Keratinocyte (primary cell): ENCODE measurements at regions not wholly inside any gene's neighbourhood (a gene's known extent, or its start where the extent isn't known, plus 50 kb on each side); places are given as distances from the start of the nearest gene placed in this dataset.
A peak's percentile ranks its signal among the peaks of the same experiment; 100 is the strongest.

ENCODE experiments used
- DNase-seq: peaks from one replicate; pipeline ENCODE4 v3.0.0-alpha.2; 2011; ENCODE audit warnings: low read depth, missing footprints, low spot score
- FAIRE-seq: peaks from 2 replicates; lab custom pipeline; 2011; peaks lifted over from hg19 to GRCh38; lab: Jason Lieb, UNC
- H2AFZ ChIP-seq: 2 replicates; pipeline ENCODE4 v1.6.0; 2012; ENCODE audit warnings: low read length, control low read depth, inconsistent platforms; ENCODE audit not compliant: control insufficient read depth
- H3K27ac ChIP-seq: 2 replicates; pipeline ENCODE4 v1.5.1; 2011; ENCODE audit warnings: low read length; ENCODE audit not compliant: control insufficient read depth, insufficient read depth
- H3K27me3 ChIP-seq: 3 replicates; pipeline ENCODE4 v1.6.0; 2011; ENCODE audit warnings: low read length; ENCODE audit not compliant: control insufficient read depth, insufficient read depth; ENCODE audit errors: extremely low read depth
- H3K36me3 ChIP-seq, 2 experiments: 2 replicates in 1 of 2; 3 replicates in 1 of 2; pipeline ENCODE4 v1.5.1; 2011; ENCODE audit warnings: low read length in 2 of 2, mild to moderate bottlenecking in 1 of 2; ENCODE audit not compliant: control insufficient read depth in 2 of 2, insufficient read depth in 2 of 2; ENCODE audit errors: extremely low read depth in 1 of 2
- H3K4me1 ChIP-seq: 3 replicates; pipeline ENCODE4 v1.5.1; 2011; ENCODE audit warnings: low read length; ENCODE audit not compliant: control insufficient read depth, insufficient read depth; ENCODE audit errors: extremely low read depth
- H3K4me2 ChIP-seq: 3 replicates; pipeline ENCODE4 v1.6.0; 2011; ENCODE audit warnings: low read depth, low read length; ENCODE audit not compliant: control insufficient read depth, insufficient read depth; ENCODE audit errors: extremely low read depth
- H3K4me3 ChIP-seq, 3 experiments: fragments of 200-600 bp in 1 of 3; sonication (generic) in 1 of 3; 2 replicates in 2 of 3; 3 replicates in 1 of 3; pipeline ENCODE4 v1.5.1; 2011 to 2016; ENCODE audit warnings: low read length in 3 of 3, mild to moderate bottlenecking in 3 of 3, control low read depth in 2 of 3, inconsistent platforms in 1 of 3, low read depth in 1 of 3, mixed read lengths in 1 of 3, mixed run types in 1 of 3, moderate library complexity in 1 of 3; ENCODE audit not compliant: control insufficient read depth in 2 of 3, insufficient read depth in 2 of 3; ENCODE audit errors: extremely low read depth in 1 of 3
- H3K79me2 ChIP-seq: 2 replicates; pipeline ENCODE4 v1.6.0; 2012; ENCODE audit warnings: low read length; ENCODE audit not compliant: control insufficient read depth, insufficient read depth
- H3K9ac ChIP-seq: 3 replicates; pipeline ENCODE4 v1.6.0; 2011; ENCODE audit warnings: low read length; ENCODE audit not compliant: control insufficient read depth, insufficient read depth; ENCODE audit errors: extremely low read depth
- H3K9me1 ChIP-seq: 3 replicates; pipeline ENCODE4 v1.6.0; 2011; ENCODE audit warnings: low read length; ENCODE audit not compliant: control insufficient read depth, insufficient read depth; ENCODE audit errors: extremely low read depth
- H3K9me3 ChIP-seq: 2 replicates; pipeline ENCODE4 v1.5.1; 2012; ENCODE audit warnings: low read depth, low read length; ENCODE audit not compliant: control insufficient read depth
- H4K20me1 ChIP-seq: 3 replicates; pipeline ENCODE4 v1.6.0; 2011; ENCODE audit warnings: low read length; ENCODE audit not compliant: control insufficient read depth, insufficient read depth; ENCODE audit errors: extremely low read depth
- CTCF ChIP-seq, 3 experiments: IDR thresholded peaks in 1 of 3; conservative IDR thresholded peaks in 1 of 3; optimal IDR thresholded peaks in 1 of 3; 2 replicates in 2 of 3; 3 replicates in 1 of 3; pipeline versions ENCODE3 to v1.5.1; 2011; ENCODE audit warnings: low read length in 3 of 3, mild to moderate bottlenecking in 3 of 3, moderate library complexity in 2 of 3, control low read depth in 1 of 3, inconsistent platforms in 1 of 3; ENCODE audit not compliant: insufficient read depth in 2 of 3; ENCODE audit errors: extremely low read depth in 1 of 3
- EZH2 ChIP-seq: IDR thresholded peaks from one replicate; pipeline ENCODE4 v1.6.1; 2012; ENCODE audit warnings: inconsistent platforms, mild to moderate bottlenecking, low read length, moderate library complexity
- dilution Hi-C: fragments of 300-500 bp; cut with MboI; formaldehyde crosslinking; loops from one replicate; pipeline ENCODE4 v1.7.0; 2020; ENCODE audit warnings: low sequenced_read_pairs; ENCODE audit not compliant: extremely low pct_ligation_motif_present

GRCh38 chr11:21933095-21933494 lies 259.8 kb upstream of the ANO5 start:
- Histone ChIP-seq H3K4me3 (no peak overlapping the region), H3K79me2 (no peaks in the 10 kb centered on the region), H3K4me2 (no peak overlapping the region), H3K9ac (no peak overlapping the region), H2AFZ (no peak overlapping the region), H3K27me3 (no peaks in the 10 kb centered on the region), H3K9me3 (no peaks in the 10 kb centered on the region), H3K36me3 (no peaks in the 10 kb centered on the region), H3K9me1 (no peaks in the 10 kb centered on the region), H4K20me1 (no peaks in the 10 kb centered on the region), H3K27ac (no peak overlapping the region), H3K4me1 (no peaks in the 10 kb centered on the region)
- dilution Hi-C loops, result no loop called here
- FAIRE-seq (no peak), DNase-seq (no peak)
- no peak for TF ChIP-seq EZH2
- peak in 1 of 3 experiments; percentile 9 for TF ChIP-seq CTCF (optimal IDR thresholded peaks at IDR 0.05 in 1 of 3, IDR thresholded peaks at IDR 0.05 in 1 of 3, conservative IDR thresholded peaks at IDR 0.05 in 1 of 3; ENCODE audit: extremely low read depth in 1 of 3, insufficient read depth in 2 of 3, low read length in 3 of 3)

GRCh38 chr11:21944577-21944976 lies 248.3 kb upstream of the ANO5 start:
- no peaks in the 10 kb centered on the region for H3K4me1 ChIP-seq
- no peaks in the 10 kb centered on the region for H3K79me2 ChIP-seq
- H3K27ac ChIP-seq, result no peak overlapping the region
- TF ChIP-seq EZH2, result no peak
- TF ChIP-seq CTCF (optimal IDR thresholded peaks at IDR 0.05 in 1 of 3, IDR thresholded peaks at IDR 0.05 in 1 of 3, conservative IDR thresholded peaks at IDR 0.05 in 1 of 3; ENCODE audit: extremely low read depth in 1 of 3, insufficient read depth in 2 of 3, low read length in 3 of 3), result no peak
- dilution Hi-C loops, result no loop called here
- H3K36me3 ChIP-seq, result no peaks in the 10 kb centered on the region
- DNase-seq, result no peak
- no peak overlapping the region for H3K4me3 ChIP-seq
- H3K4me2 ChIP-seq, result no peak overlapping the region
- no peaks in the 10 kb centered on the region for H3K27me3 ChIP-seq
- no peaks in the 10 kb centered on the region for H4K20me1 ChIP-seq
- no peaks in the 10 kb centered on the region for H3K9me3 ChIP-seq
- H3K9ac ChIP-seq, result no peak overlapping the region
- FAIRE-seq, result no peak
- no peaks in the 10 kb centered on the region for H3K9me1 ChIP-seq
- no peak overlapping the region for H2AFZ ChIP-seq
